SU-DHL-6 (cell line): ENCODE measurements at regions not wholly inside any gene's neighbourhood (a gene's known extent, or its start where the extent isn't known, plus 50 kb on each side); places are given as distances from the start of the nearest gene placed in this dataset.

Experiments used
- EZH2phosphoT487 ChIP-seq: fragments of 200-600 bp; sonication (generic), shearing (Covaris generic); conservative IDR thresholded peaks from 2 replicates; pipeline ENCODE4 v1.6.1; 2018; ENCODE audit warnings: mild to moderate bottlenecking, antibody characterized with exemption, low read length, moderate library complexity, mixed read lengths
- TF ChIP-seq, protein P1 (sequence below): fragments of 200-600 bp; sonication (generic); IDR thresholded peaks from one replicate; pipeline ENCODE4 v1.5.1; 2017; ENCODE audit warnings: antibody characterized with exemption, mild to moderate bottlenecking, low read length, moderate library complexity; ENCODE audit not compliant: insufficient read depth, poor library complexity, severe bottlenecking

DNA sequence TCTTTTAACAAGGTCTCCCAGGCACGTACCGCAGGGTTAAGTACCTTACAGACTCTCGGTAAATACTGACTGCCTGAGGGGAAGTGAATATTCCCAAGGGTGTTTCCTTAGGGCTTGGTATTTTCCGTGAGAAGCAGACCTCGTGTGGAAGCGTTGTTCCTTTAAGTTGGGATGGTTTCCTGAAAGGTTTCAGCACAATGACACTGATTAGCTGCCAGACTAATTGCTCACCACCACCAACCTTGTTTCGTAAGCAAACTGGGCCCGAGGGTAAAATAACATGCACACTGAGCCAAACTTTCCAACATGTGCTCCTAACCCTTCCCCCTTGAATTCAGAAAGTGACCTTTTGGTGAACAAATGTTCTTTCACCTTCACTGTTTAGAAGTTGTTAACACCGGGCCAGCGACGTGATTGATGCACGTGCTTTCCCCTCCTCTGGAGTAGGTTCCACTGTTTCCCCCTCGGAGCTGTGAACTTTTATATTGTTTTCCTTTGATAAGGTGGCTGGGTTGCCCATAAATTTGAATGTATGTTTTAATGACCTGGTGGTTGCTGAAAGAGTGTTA is 128.1 kb upstream of the RPS23 start:
- TF ChIP-seq, protein P1, sequence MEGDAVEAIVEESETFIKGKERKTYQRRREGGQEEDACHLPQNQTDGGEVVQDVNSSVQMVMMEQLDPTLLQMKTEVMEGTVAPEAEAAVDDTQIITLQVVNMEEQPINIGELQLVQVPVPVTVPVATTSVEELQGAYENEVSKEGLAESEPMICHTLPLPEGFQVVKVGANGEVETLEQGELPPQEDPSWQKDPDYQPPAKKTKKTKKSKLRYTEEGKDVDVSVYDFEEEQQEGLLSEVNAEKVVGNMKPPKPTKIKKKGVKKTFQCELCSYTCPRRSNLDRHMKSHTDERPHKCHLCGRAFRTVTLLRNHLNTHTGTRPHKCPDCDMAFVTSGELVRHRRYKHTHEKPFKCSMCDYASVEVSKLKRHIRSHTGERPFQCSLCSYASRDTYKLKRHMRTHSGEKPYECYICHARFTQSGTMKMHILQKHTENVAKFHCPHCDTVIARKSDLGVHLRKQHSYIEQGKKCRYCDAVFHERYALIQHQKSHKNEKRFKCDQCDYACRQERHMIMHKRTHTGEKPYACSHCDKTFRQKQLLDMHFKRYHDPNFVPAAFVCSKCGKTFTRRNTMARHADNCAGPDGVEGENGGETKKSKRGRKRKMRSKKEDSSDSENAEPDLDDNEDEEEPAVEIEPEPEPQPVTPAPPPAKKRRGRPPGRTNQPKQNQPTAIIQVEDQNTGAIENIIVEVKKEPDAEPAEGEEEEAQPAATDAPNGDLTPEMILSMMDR = no peak
- no peak for TF ChIP-seq EZH2phosphoT487
